ENCODE measurements at regions not wholly inside any gene's neighbourhood (a gene's known extent, or its start where the extent isn't known, plus 50 kb on each side); places are given as distances from the start of the nearest gene placed in this dataset.

DNA sequence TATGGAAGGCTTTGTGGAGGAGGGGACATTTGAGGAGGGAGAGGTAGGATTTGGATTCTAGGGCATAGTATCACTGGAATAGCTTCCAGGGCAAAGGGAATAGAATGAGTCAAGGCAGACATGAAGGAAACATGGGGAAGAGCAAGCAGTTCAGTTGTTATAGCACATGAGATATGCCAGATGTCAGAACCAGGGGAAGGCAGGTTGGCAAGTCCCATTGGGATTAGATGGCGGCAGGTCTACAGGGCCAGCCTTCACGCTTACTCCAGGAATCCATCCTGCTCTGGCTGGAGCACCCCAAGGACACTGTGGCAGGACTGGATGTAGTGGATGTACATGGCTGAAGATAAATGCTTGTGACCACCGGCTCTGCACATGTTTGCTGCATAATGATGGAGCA lies 120.4 kb upstream of the ST8SIA2 start:
- Mint-ChIP-seq H3K27me3 (ENCODE audit: low read depth) (peaks cover 26% of the 10 kb centered on the region), H3K4me3 (no peak overlapping the region), H3K4me1 (ENCODE audit: low read depth) (no peaks in the 10 kb centered on the region)

DNA sequence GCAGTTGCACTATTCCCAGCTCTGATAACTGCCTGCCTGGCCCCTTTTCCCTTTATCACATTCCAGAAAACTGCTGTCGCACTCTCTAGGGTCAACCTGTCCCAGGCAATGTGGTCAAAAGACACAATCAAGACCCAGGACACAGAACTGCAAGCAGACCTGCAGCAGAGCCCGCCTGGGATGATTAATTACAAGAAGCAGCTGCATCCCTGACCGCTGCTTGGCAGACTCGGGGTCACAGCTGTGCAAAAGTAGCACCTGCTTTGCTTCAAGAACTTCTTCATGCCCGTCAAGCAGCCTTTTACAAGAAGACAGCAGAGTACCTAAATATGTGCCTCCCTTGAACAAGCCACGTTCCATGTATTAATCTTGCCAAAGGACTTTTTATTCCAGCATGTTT lies 120.0 kb upstream of the ST8SIA2 start:
- H3K9me3 Mint-ChIP-seq, result no peaks in the 10 kb centered on the region
- ATAC-seq (replicated peaks in 1 of 2) (no peak), DNase-seq (no peak)
- no peak overlapping the region for H3K27ac Mint-ChIP-seq
- H3K4me3 Mint-ChIP-seq, result no peak overlapping the region
- H3K4me1 Mint-ChIP-seq (ENCODE audit: low read depth), result no peaks in the 10 kb centered on the region
- H3K27me3 Mint-ChIP-seq (ENCODE audit: low read depth), result peaks cover 26% of the 10 kb centered on the region
- H3K36me3 Mint-ChIP-seq (ENCODE audit: insufficient read depth in 2 of 2), result no peaks in the 10 kb centered on the region

More for the DNA sequence above, 120.4 kb upstream of the ST8SIA2 start:
- no peak overlapping the region for H3K27ac Mint-ChIP-seq
- DNase-seq (no peak), ATAC-seq (replicated peaks in 1 of 2) (no peak)
- H3K9me3 Mint-ChIP-seq, result no peaks in the 10 kb centered on the region
- no peaks in the 10 kb centered on the region for H3K36me3 Mint-ChIP-seq (ENCODE audit: insufficient read depth in 2 of 2)

- ATAC-seq (replicated peaks in 1 of 2) (peak in 1 of 2 donors; percentile 26), DNase-seq (peak; percentile 7 to 8)
- Mint-ChIP-seq H3K4me1 (ENCODE audit: low read depth) (no peaks in the 10 kb centered on the region), H3K27me3 (ENCODE audit: low read depth) (peaks cover 13% of the 10 kb centered on the region), H3K4me3 (no peak overlapping the region), H3K36me3 (ENCODE audit: insufficient read depth in 2 of 2) (no peaks in the 10 kb centered on the region), H3K27ac (no peak overlapping the region), H3K9me3 (no peaks in the 10 kb centered on the region)
Observed at GRCh38 chr15:92277776-92278175, 115.9 kb upstream of the ST8SIA2 start.

GRCh38 chr15:92283813-92284212 lies 109.9 kb upstream of the ST8SIA2 start:
- no peaks in the 10 kb centered on the region for H3K27me3 Mint-ChIP-seq (ENCODE audit: low read depth)
- ATAC-seq (replicated peaks in 1 of 2), result no peak
- no peak overlapping the region for H3K27ac Mint-ChIP-seq
- H3K4me3 Mint-ChIP-seq, result no peak overlapping the region
- no peaks in the 10 kb centered on the region for H3K9me3 Mint-ChIP-seq
- no peak for DNase-seq
- H3K4me1 Mint-ChIP-seq (ENCODE audit: low read depth), result no peaks in the 10 kb centered on the region
- no peaks in the 10 kb centered on the region for H3K36me3 Mint-ChIP-seq (ENCODE audit: insufficient read depth in 2 of 2)

DNA sequence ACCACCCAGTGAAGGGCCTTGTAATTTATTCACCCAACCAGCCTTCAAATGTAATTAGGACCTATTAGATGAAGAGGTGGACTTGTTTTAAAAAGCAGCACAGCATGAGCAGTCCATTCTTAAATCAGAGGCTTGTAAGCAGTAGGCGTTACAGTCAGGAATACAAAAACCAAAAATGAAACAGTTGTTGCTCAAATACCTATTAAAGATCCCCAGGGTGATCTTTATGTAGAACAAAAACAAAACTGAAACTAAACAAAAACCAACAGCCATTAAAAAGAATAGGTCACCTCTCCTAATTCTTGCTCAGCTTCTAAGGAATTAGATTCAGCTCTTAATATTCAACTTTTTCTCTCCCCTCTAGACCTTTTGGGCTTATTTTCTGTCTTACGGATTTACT lies 104.9 kb upstream of the ST8SIA2 start:
- H3K4me3 Mint-ChIP-seq, result no peak overlapping the region
- no peaks in the 10 kb centered on the region for H3K4me1 Mint-ChIP-seq (ENCODE audit: low read depth)
- DNase-seq, result no peak
- H3K27ac Mint-ChIP-seq, result no peak overlapping the region
- no peak for ATAC-seq (replicated peaks in 1 of 2)
- H3K9me3 Mint-ChIP-seq, result no peaks in the 10 kb centered on the region
- no peaks in the 10 kb centered on the region for H3K36me3 Mint-ChIP-seq (ENCODE audit: insufficient read depth in 2 of 2)
- peaks cover 13% of the 10 kb centered on the region for H3K27me3 Mint-ChIP-seq (ENCODE audit: low read depth)

- no peaks in the 10 kb centered on the region for H3K4me1 Mint-ChIP-seq (ENCODE audit: low read depth)
- no peak for DNase-seq
- no peaks in the 10 kb centered on the region for H3K9me3 Mint-ChIP-seq
- no peak overlapping the region for H3K4me3 Mint-ChIP-seq
- H3K36me3 Mint-ChIP-seq (ENCODE audit: insufficient read depth in 2 of 2), result no peaks in the 10 kb centered on the region
- peaks cover 20% of the 10 kb centered on the region for H3K27me3 Mint-ChIP-seq (ENCODE audit: low read depth)
- no peak overlapping the region for H3K27ac Mint-ChIP-seq
- no peak for ATAC-seq (replicated peaks in 1 of 2)
Observed at GRCh38 chr15:92289733-92290132, 103.9 kb upstream of the ST8SIA2 start.

GRCh38 chr15:92290359-92290992 lies 103.2 kb upstream of the ST8SIA2 start:
- Mint-ChIP-seq H3K4me1 (ENCODE audit: low read depth) (no peaks in the 10 kb centered on the region), H3K27me3 (ENCODE audit: low read depth) (peaks cover 26% of the 10 kb centered on the region), H3K36me3 (ENCODE audit: insufficient read depth in 2 of 2) (no peaks in the 10 kb centered on the region), H3K27ac (no peak overlapping the region), H3K9me3 (no peaks in the 10 kb centered on the region), H3K4me3 (no peak overlapping the region)
- DNase-seq (no peak), ATAC-seq (replicated peaks in 1 of 2) (no peak)

DNA sequence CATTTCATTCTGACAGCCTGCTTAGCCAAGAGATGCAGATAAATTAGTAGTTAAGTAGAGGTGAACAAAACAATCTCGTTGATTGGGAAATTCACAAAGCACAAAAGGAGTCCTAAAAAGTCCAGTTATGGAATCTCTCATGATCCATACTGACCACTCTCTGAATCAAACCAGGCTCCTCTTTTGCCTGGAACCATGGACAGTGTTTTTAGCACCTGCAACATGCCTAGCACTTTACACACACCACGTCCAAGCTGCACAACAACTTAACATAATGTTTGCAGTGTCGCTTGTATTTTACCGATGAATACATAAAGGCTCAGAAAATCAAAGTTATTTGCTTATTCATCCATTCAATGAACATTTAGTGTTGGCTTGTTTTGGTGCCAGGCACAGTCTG lies 101.8 kb upstream of the ST8SIA2 start:
- Mint-ChIP-seq H3K36me3 (ENCODE audit: insufficient read depth in 2 of 2) (no peaks in the 10 kb centered on the region), H3K4me1 (ENCODE audit: low read depth) (no peaks in the 10 kb centered on the region), H3K4me3 (no peak overlapping the region), H3K27me3 (ENCODE audit: low read depth) (peaks cover 28% of the 10 kb centered on the region), H3K27ac (no peak overlapping the region), H3K9me3 (no peaks in the 10 kb centered on the region)
- ATAC-seq (replicated peaks in 1 of 2), result no peak
- no peak for DNase-seq

DNA sequence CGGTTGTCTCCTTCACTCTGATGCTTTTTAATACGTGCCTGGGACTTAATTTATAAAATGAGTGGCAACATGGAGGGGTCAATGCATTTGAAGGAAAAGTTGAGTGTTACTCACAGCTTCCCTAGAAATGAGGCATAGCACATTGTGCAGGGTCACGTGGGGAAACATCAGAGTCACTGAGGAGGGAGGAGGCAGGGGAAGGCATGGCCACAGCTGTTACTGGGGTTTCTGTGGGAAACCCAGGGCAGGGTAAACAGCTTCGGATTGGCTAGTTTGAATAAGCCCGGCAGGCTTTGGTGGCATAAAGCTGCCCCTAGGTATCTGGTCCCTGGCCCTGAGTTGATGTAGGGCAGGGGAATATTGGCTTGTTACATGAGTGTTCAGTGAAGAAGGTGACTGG lies 98.9 kb upstream of the ST8SIA2 start:
- H3K9me3 Mint-ChIP-seq, result peaks cover 0 to 2% of the 10 kb centered on the region in 2 donors
- no peaks in the 10 kb centered on the region for H3K36me3 Mint-ChIP-seq (ENCODE audit: insufficient read depth in 2 of 2)
- H3K4me3 Mint-ChIP-seq, result no peak overlapping the region
- no peak overlapping the region for H3K27ac Mint-ChIP-seq
- no peak for ATAC-seq (replicated peaks in 1 of 2)
- DNase-seq, result peak in 1 of 2 donors; percentile 1
- no peaks in the 10 kb centered on the region for H3K4me1 Mint-ChIP-seq (ENCODE audit: low read depth)
- peaks cover 28% of the 10 kb centered on the region for H3K27me3 Mint-ChIP-seq (ENCODE audit: low read depth)

GRCh38 chr15:92304223-92304975 lies 89.3 kb upstream of the ST8SIA2 start:
- ATAC-seq (replicated peaks in 1 of 2) (no peak), DNase-seq (no peak)
- no peak overlapping the region for H3K27ac Mint-ChIP-seq
- no peak overlapping the region for H3K4me3 Mint-ChIP-seq
- peaks cover 0 to 6% of the 10 kb centered on the region in 2 donors for H3K9me3 Mint-ChIP-seq
- H3K27me3 Mint-ChIP-seq (ENCODE audit: low read depth), result peaks cover 17% of the 10 kb centered on the region
- H3K4me1 Mint-ChIP-seq (ENCODE audit: low read depth), result no peaks in the 10 kb centered on the region
- H3K36me3 Mint-ChIP-seq (ENCODE audit: insufficient read depth in 2 of 2), result no peaks in the 10 kb centered on the region

GRCh38 chr15:92305343-92305742 lies 88.3 kb upstream of the ST8SIA2 start:
- Mint-ChIP-seq H3K4me3 (no peak overlapping the region), H3K27me3 (ENCODE audit: low read depth) (peaks cover 17% of the 10 kb centered on the region), H3K9me3 (peaks cover 0 to 6% of the 10 kb centered on the region in 2 donors), H3K27ac (no peak overlapping the region), H3K36me3 (ENCODE audit: insufficient read depth in 2 of 2) (no peaks in the 10 kb centered on the region), H3K4me1 (ENCODE audit: low read depth) (no peaks in the 10 kb centered on the region)
- DNase-seq (no peak), ATAC-seq (replicated peaks in 1 of 2) (no peak)

DNA sequence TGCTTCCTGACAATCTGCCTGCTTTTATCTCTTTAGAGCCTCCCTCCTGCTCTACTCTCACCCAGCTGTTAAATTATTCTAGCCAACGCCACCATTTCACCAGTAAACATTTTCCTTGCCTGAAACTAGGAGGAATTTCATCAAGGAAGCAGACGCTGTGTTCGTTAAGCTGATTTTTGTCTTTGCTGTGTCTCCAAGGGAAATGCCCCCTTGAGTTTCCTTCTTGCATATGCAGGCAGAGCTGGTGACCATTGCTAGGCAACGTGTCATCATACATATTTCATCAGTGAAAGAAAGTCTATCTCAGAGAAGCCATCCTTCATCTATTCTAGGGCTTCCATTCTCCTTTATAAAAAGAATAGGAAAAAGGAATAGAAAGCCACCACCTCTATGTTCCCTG lies 87.0 kb upstream of the ST8SIA2 start:
- peaks cover 20% of the 10 kb centered on the region for H3K27me3 Mint-ChIP-seq (ENCODE audit: low read depth)
- ATAC-seq (replicated peaks in 1 of 2) (no peak), DNase-seq (no peak)
- no peaks in the 10 kb centered on the region for H3K4me1 Mint-ChIP-seq (ENCODE audit: low read depth)
- H3K4me3 Mint-ChIP-seq, result no peak overlapping the region
- no peak overlapping the region for H3K27ac Mint-ChIP-seq
- H3K36me3 Mint-ChIP-seq (ENCODE audit: insufficient read depth in 2 of 2), result no peaks in the 10 kb centered on the region
- peaks cover 1 to 5% of the 10 kb centered on the region in 2 donors for H3K9me3 Mint-ChIP-seq

GRCh38 chr15:92315144-92315543 lies 78.5 kb upstream of the ST8SIA2 start:
- Mint-ChIP-seq H3K36me3 (ENCODE audit: insufficient read depth in 2 of 2) (peaks cover 0 to 2% of the 10 kb centered on the region in 2 donors), H3K4me3 (no peak overlapping the region), H3K4me1 (ENCODE audit: low read depth) (no peaks in the 10 kb centered on the region), H3K27ac (no peak overlapping the region), H3K27me3 (ENCODE audit: low read depth) (peaks cover 19% of the 10 kb centered on the region), H3K9me3 (peaks cover 5 to 8% of the 10 kb centered on the region in 2 donors)
- DNase-seq (no peak), ATAC-seq (replicated peaks in 1 of 2) (no peak)
